CD4-positive, alpha-beta T cell treated with Interleukin-15 for 1 hour (primary cell): ENCODE measurements at regions not wholly inside any gene's neighbourhood (a gene's known extent, or its start where the extent isn't known, plus 50 kb on each side); places are given as distances from the start of the nearest gene placed in this dataset.
"Not testable (repeated sequence)": the region's sequence is repeated elsewhere in the genome, so short reads cannot be mapped to it uniquely, and the experiment has no call there.

ENCODE experiments used
- DNase-seq: peaks from one replicate; pipeline ENCODE4 v3.0.0-alpha.2; 2020

GRCh38 chr7:131957338-131958020 is 401.1 kb upstream of the PODXL start:
- DNase-seq: no peak

- DNase-seq: no peak
Measured at GRCh38 chr7:131956864-131957263, 400.4 kb upstream of the PODXL start.

GRCh38 chr7:131955679-131956078 is 399.3 kb upstream of the PODXL start:
- DNase-seq: no peak

- DNase-seq: no peak
Measured at GRCh38 chr7:131953184-131953583, 396.8 kb upstream of the PODXL start.

- no peak for DNase-seq
Measured at GRCh38 chr7:131952365-131952764, 395.9 kb upstream of the PODXL start.

GRCh38 chr7:131950758-131951157 is 394.3 kb upstream of the PODXL start:
- DNase-seq: no peak

GRCh38 chr7:131949659-131950058 is 393.2 kb upstream of the PODXL start:
- no peak for DNase-seq

GRCh38 chr7:131948434-131949053 is 392.1 kb upstream of the PODXL start:
- DNase-seq: no peak

GRCh38 chr7:131947661-131948060 is 391.2 kb upstream of the PODXL start:
- DNase-seq: no peak

GRCh38 chr7:131945957-131946544 is 389.6 kb upstream of the PODXL start:
- no peak for DNase-seq

- DNase-seq: no peak
Measured at GRCh38 chr7:131945313-131945911, 389.0 kb upstream of the PODXL start.

GRCh38 chr7:131944556-131945069 is 388.2 kb upstream of the PODXL start:
- DNase-seq: no peak

- no peak for DNase-seq
Measured at GRCh38 chr7:131943646-131944045, 387.2 kb upstream of the PODXL start.

GRCh38 chr7:131943211-131943610 is 386.8 kb upstream of the PODXL start:
- DNase-seq: no peak

- DNase-seq: no peak
Measured at GRCh38 chr7:131942287-131943150, 386.1 kb upstream of the PODXL start.

- DNase-seq: no peak
Measured at GRCh38 chr7:131941291-131941690, 384.9 kb upstream of the PODXL start.

- DNase-seq: no peak
Measured at GRCh38 chr7:131940621-131941165, 384.3 kb upstream of the PODXL start.

GRCh38 chr7:131938788-131939187 is 382.4 kb upstream of the PODXL start:
- not testable (repeated sequence) for DNase-seq

- no peak for DNase-seq
Measured at GRCh38 chr7:131937868-131938267, 381.4 kb upstream of the PODXL start.

- no peak for DNase-seq
Measured at GRCh38 chr7:131935180-131935579, 378.8 kb upstream of the PODXL start.

- DNase-seq: no peak
Measured at GRCh38 chr7:131934452-131934851, 378.0 kb upstream of the PODXL start.

- no peak for DNase-seq
Measured at GRCh38 chr7:131933751-131934289, 377.4 kb upstream of the PODXL start.
